GM12891 (cell line): ENCODE measurements at regions not wholly inside any gene's neighbourhood (a gene's known extent, or its start where the extent isn't known, plus 50 kb on each side); places are given as distances from the start of the nearest gene placed in this dataset.

Experiments
- PAX5 ChIP-seq: IDR thresholded peaks from 2 replicates; pipeline ENCODE4 v1.6.1; 2011; ENCODE audit warnings: low read length, moderate library complexity, mild to moderate bottlenecking; ENCODE audit not compliant: insufficient read depth, severe bottlenecking
- POLR2A ChIP-seq: IDR thresholded peaks from 2 replicates; pipeline ENCODE4 v1.6.1; 2011; ENCODE audit warnings: low read depth, low read length, control low read depth
- POLR2AphosphoS5 ChIP-seq: IDR thresholded peaks from 2 replicates; pipeline ENCODE4 v1.6.1; 2011; ENCODE audit warnings: low read depth, low read length, control low read depth
- POU2F2 ChIP-seq: IDR thresholded peaks from 2 replicates; pipeline ENCODE4 v1.6.1; 2011; ENCODE audit warnings: low read depth, mild to moderate bottlenecking, control low read depth, low read length, moderate library complexity
- SPI1 ChIP-seq: IDR thresholded peaks from 2 replicates; pipeline ENCODE4 v1.6.1; 2011; ENCODE audit warnings: low read depth, low read length, control low read depth
- TAF1 ChIP-seq: IDR thresholded peaks from 2 replicates; pipeline ENCODE4 v1.6.1; 2011; ENCODE audit warnings: low read depth, low read length, control low read depth

DNA sequence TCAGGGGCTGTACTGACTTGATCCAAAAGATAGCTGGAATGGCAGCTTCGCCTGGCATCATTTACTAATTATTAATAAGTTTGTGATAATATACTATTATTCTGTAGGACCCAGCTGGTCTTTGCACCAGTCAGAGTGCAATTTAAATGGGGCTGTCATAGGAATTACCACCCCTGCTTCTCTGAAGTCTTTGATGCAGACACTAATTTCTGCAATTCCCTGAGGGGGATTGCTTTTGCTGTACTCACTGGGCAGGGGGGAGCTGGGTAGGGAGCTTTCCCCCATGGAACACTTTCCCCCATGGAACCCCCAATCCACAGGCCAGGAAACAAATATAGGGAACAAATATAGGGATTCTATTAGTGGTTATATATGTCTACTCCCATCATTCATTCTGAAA lies 54.9 kb upstream of the TSKU start:
- TF ChIP-seq POLR2A (no peak), POLR2AphosphoS5 (no peak), TAF1 (no peak), PAX5 (no peak), SPI1 (no peak), POU2F2 (no peak)
